NCI-H2227 treated with DMSO at 0.1 percent for 48 hours (cell line): ENCODE measurements at regions not wholly inside any gene's neighbourhood (a gene's known extent, or its start where the extent isn't known, plus 50 kb on each side); places are given as distances from the start of the nearest gene placed in this dataset.
"Not testable (repeated sequence)": the region's sequence is repeated elsewhere in the genome, so short reads cannot be mapped to it uniquely, and the experiment has no call there.

Source experiments
- DNase-seq: peaks from one replicate; lab custom pipeline; 2025; lab: John Stamatoyannopoulos, UW

GRCh38 chr5:135179308-135179980, 145.4 kb upstream of the PITX1 start:
- DNase-seq: no peak

- DNase-seq: no peak
These were observed 144.6 kb upstream of the PITX1 start for GRCh38 chr5:135178476-135179155.

- no peak for DNase-seq
These were observed 143.6 kb upstream of the PITX1 start for GRCh38 chr5:135177591-135177990.

GRCh38 chr5:135176991-135177390, 143.0 kb upstream of the PITX1 start:
- no peak for DNase-seq

- no peak for DNase-seq
These were observed 140.5 kb upstream of the PITX1 start for GRCh38 chr5:135174315-135175096.

- DNase-seq: no peak
These were observed 139.7 kb upstream of the PITX1 start for GRCh38 chr5:135173662-135174290.

GRCh38 chr5:135172718-135173117, 138.7 kb upstream of the PITX1 start:
- no peak for DNase-seq

GRCh38 chr5:135171336-135171735, 137.3 kb upstream of the PITX1 start:
- no peak for DNase-seq

GRCh38 chr5:135170500-135170899, 136.5 kb upstream of the PITX1 start:
- no peak for DNase-seq

- no peak for DNase-seq
These were observed 135.7 kb upstream of the PITX1 start for GRCh38 chr5:135169753-135170152.

GRCh38 chr5:135167634-135168033, 133.6 kb upstream of the PITX1 start:
- DNase-seq: no peak

GRCh38 chr5:135164873-135165614, 131.0 kb upstream of the PITX1 start:
- not testable (repeated sequence) for DNase-seq

- no peak for DNase-seq
These were observed 129.9 kb upstream of the PITX1 start for GRCh38 chr5:135163964-135164363.

GRCh38 chr5:135163391-135163790, 129.4 kb upstream of the PITX1 start:
- DNase-seq: no peak

GRCh38 chr5:135162661-135163265, 128.7 kb upstream of the PITX1 start:
- DNase-seq: no peak

GRCh38 chr5:135161221-135161620, 127.2 kb upstream of the PITX1 start:
- DNase-seq: no peak

GRCh38 chr5:135160036-135160675, 126.1 kb upstream of the PITX1 start:
- DNase-seq: no peak

GRCh38 chr5:135159626-135160025, 125.6 kb upstream of the PITX1 start:
- DNase-seq: no peak

- DNase-seq: no peak
These were observed 125.0 kb upstream of the PITX1 start for GRCh38 chr5:135158982-135159381.

- no peak for DNase-seq
These were observed 124.3 kb upstream of the PITX1 start for GRCh38 chr5:135158314-135158697.
